CD4-positive, alpha-beta T cell (primary cell): ENCODE measurements at regions not wholly inside any gene's neighbourhood (a gene's known extent, or its start where the extent isn't known, plus 50 kb on each side); places are given as distances from the start of the nearest gene placed in this dataset.

Experiments
- ATAC-seq: fragments of 200-7000 bp; cut with Tn5 transposase; one replicate; pipeline ENCODE4 v1.10.0; 2022; ENCODE audit warnings: mild to moderate bottlenecking; ENCODE audit not compliant: poor library complexity
- CTCF ChIA-PET: fragments of 350-600 bp; sonication (Branson Sonifier 250); formaldehyde crosslinking; loops from one replicate; lab custom pipeline; 2021; ENCODE audit warnings: antibody characterized with exemption, inconsistent platforms; lab: Charles Lee
- POLR2A ChIA-PET: fragments of 350-600 bp; sonication (Branson Sonifier 250); formaldehyde crosslinking; loops from one replicate; lab custom pipeline; 2021; ENCODE audit warnings: antibody characterized with exemption, inconsistent platforms; lab: Charles Lee
- DNase-seq, 14 experiments: peaks; one replicate each; pipeline ENCODE4 v3.0.0-alpha.2; 2013 to 2020; ENCODE audit warnings: mixed read lengths in 2 of 14
- H3K27ac ChIP-seq, 2 donors: one replicate each; pipeline versions ENCODE4 v1.5.1 to v1.7.0; 2013; ENCODE audit warnings: low read length in 2 of 2, low read depth in 1 of 2, mild to moderate bottlenecking in 1 of 2
- H3K27me3 ChIP-seq, 2 experiments: 1 replicate in 1 of 2; 2 replicates in 1 of 2; pipeline versions ENCODE4 v1.6.1 to v1.7.0; 2013; ENCODE audit warnings: low read length in 2 of 2, control low read depth in 1 of 2, mild to moderate bottlenecking in 1 of 2, moderate library complexity in 1 of 2; ENCODE audit not compliant: insufficient read depth in 2 of 2, control insufficient read depth in 1 of 2
- H3K36me3 ChIP-seq: one replicate; pipeline ENCODE4 v1.6.1; 2013; ENCODE audit warnings: low read length, control low read depth; ENCODE audit not compliant: insufficient read depth
- H3K4me1 ChIP-seq: one replicate; pipeline ENCODE4 v1.6.1; 2013; ENCODE audit warnings: low read length, control low read depth; ENCODE audit not compliant: insufficient read depth
- H3K4me3 ChIP-seq: one replicate; pipeline ENCODE4 v1.5.1; 2013; ENCODE audit warnings: mild to moderate bottlenecking, low read length, moderate library complexity
- H3K9me3 ChIP-seq, 2 experiments: 1 replicate in 1 of 2; 2 replicates in 1 of 2; pipeline versions ENCODE4 v1.6.1 to v1.7.0; 2013; ENCODE audit warnings: low read length in 2 of 2, mild to moderate bottlenecking in 2 of 2, control low read depth in 1 of 2, moderate library complexity in 1 of 2; ENCODE audit not compliant: control insufficient read depth in 1 of 2, insufficient read depth in 1 of 2
- H3K27ac Mint-ChIP-seq: one replicate; pipeline ENCODE4 v1.8.0; 2020; ENCODE audit warnings: mixed read lengths
- H3K27me3 Mint-ChIP-seq: one replicate; pipeline ENCODE4 v1.8.0; 2021; ENCODE audit warnings: mixed read lengths
- H3K36me3 Mint-ChIP-seq: one replicate; pipeline ENCODE4 v1.8.0; 2021; ENCODE audit warnings: low read depth, mixed read lengths
- H3K4me1 Mint-ChIP-seq: one replicate; pipeline ENCODE4 v1.8.0; 2021; ENCODE audit warnings: low read depth, mixed read lengths
- H3K4me3 Mint-ChIP-seq: one replicate; pipeline ENCODE4 v1.8.0; 2020; ENCODE audit warnings: mild to moderate bottlenecking, mixed read lengths
- H3K9me3 Mint-ChIP-seq: one replicate; pipeline ENCODE4 v1.8.0; 2020; ENCODE audit warnings: mixed read lengths
- intact Hi-C, 2 experiments: fragments of 100-400 bp; cut with DNase I in 1 of 2; cut with micrococcal nuclease in 1 of 2; formaldehyde crosslinking; loops; one replicate each; pipeline versions ENCODE4 v1.15.1 to v1.9.0; 2023 to 2025; cut with DNase I, micrococcal nuclease
- TF ChIP-seq, protein P1 (sequence below): fragments of 200-600 bp; IDR thresholded peaks from one replicate; pipeline ENCODE4 v1.8.0; 2022; ENCODE audit warnings: antibody characterized with exemption, mild to moderate bottlenecking

DNA sequence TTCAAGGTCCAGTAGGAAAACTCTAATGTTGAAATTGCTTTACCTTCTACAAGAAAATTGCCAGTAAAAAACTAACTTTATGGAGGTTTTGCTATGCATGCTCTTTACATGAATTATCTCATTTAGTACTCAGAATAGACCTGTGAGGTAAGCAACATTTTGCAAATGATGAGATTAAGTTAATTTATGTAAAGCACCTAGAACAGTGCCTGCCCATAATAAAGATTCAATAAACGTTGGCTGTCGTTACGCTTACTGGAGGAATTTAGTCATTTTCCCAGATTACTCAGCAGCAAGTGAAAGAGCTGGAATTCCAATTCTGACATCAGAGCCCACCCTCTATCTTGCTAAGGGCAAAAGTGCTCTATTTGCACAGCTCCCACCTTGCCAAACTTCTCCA, 69.4 kb upstream of the ARID1B start:
- Histone ChIP-seq H3K4me1 (no peaks in the 10 kb centered on the region), H3K27ac (no peak overlapping the region), H3K36me3 (no peaks in the 10 kb centered on the region), H3K9me3 (no peaks in the 10 kb centered on the region), H3K4me3 (no peak overlapping the region), H3K27me3 (no peaks in the 10 kb centered on the region)
- H3K4me1 Mint-ChIP-seq: no peaks in the 10 kb centered on the region
- ChIA-PET CTCF (no interaction called here), POLR2A (no interaction called here)
- DNase-seq (no peak), ATAC-seq (no peak)
- peaks cover 9% of the 10 kb centered on the region for H3K27me3 Mint-ChIP-seq
- H3K36me3 Mint-ChIP-seq: no peaks in the 10 kb centered on the region
- intact Hi-C loops: no loop called here
- no peak overlapping the region for H3K4me3 Mint-ChIP-seq
- no peaks in the 10 kb centered on the region for H3K9me3 Mint-ChIP-seq
- H3K27ac Mint-ChIP-seq: no peak overlapping the region
- TF ChIP-seq, protein P1, sequence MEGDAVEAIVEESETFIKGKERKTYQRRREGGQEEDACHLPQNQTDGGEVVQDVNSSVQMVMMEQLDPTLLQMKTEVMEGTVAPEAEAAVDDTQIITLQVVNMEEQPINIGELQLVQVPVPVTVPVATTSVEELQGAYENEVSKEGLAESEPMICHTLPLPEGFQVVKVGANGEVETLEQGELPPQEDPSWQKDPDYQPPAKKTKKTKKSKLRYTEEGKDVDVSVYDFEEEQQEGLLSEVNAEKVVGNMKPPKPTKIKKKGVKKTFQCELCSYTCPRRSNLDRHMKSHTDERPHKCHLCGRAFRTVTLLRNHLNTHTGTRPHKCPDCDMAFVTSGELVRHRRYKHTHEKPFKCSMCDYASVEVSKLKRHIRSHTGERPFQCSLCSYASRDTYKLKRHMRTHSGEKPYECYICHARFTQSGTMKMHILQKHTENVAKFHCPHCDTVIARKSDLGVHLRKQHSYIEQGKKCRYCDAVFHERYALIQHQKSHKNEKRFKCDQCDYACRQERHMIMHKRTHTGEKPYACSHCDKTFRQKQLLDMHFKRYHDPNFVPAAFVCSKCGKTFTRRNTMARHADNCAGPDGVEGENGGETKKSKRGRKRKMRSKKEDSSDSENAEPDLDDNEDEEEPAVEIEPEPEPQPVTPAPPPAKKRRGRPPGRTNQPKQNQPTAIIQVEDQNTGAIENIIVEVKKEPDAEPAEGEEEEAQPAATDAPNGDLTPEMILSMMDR: no peak

- Mint-ChIP-seq H3K4me3 (no peak overlapping the region), H3K9me3 (no peaks in the 10 kb centered on the region)
These were observed 73.5 kb upstream of the ARID1B start for GRCh38 chr6:156703719-156704118.

DNA sequence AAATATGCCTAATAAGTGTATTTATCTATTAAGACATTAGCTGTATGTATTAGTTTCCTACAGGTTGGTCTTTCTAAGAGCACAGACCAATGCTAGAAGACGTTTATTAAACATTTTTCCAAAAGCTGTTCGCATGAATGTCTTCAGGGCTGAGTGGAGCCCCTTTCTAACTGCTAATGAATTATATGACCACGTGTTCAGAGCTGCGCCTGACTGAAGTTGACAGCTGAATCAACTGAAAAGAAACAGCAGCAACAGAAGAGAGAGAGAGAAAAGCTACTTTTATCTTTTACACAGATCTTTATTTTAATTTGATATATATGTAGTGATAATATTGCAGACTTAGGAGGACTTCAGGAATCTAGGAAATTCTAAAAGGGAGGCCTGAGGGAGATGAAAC, 75.2 kb upstream of the ARID1B start:
- H3K4me3 ChIP-seq: no peak overlapping the region
- DNase-seq: no peak
- TF ChIP-seq, protein P1: no peak
- Mint-ChIP-seq H3K4me1 (no peaks in the 10 kb centered on the region), H3K27me3 (peaks cover 2% of the 10 kb centered on the region), H3K27ac (no peak overlapping the region), H3K36me3 (no peaks in the 10 kb centered on the region), H3K9me3 (no peaks in the 10 kb centered on the region), H3K4me3 (no peak overlapping the region)
- no peaks in the 10 kb centered on the region for H3K27me3 ChIP-seq
- intact Hi-C loops: no loop called here
- ATAC-seq: no peak
- no peak overlapping the region for H3K27ac ChIP-seq
- H3K4me1 ChIP-seq: no peaks in the 10 kb centered on the region
- ChIA-PET POLR2A (no interaction called here), CTCF (interaction anchor here (1.8 kb wide), 1 partner anchor 21 kb away, joined by 3 read pairs; no protein-coding TSS in a partner anchor)
- no peaks in the 10 kb centered on the region for H3K9me3 ChIP-seq
- H3K36me3 ChIP-seq: no peaks in the 10 kb centered on the region

More at GRCh38 chr6:156703719-156704118, 73.5 kb upstream of the ARID1B start:
- ATAC-seq: no peak
- intact Hi-C loops: no loop called here
- no peak overlapping the region for H3K4me3 ChIP-seq
- H3K27me3 Mint-ChIP-seq: peaks cover 9% of the 10 kb centered on the region
- no peaks in the 10 kb centered on the region for H3K36me3 ChIP-seq
- POLR2A ChIA-PET: no interaction called here
- no peak for DNase-seq
- no peak overlapping the region for H3K27ac ChIP-seq
- no peak overlapping the region for H3K27ac Mint-ChIP-seq
- no peaks in the 10 kb centered on the region for H3K27me3 ChIP-seq
- CTCF ChIA-PET: no interaction called here
- no peaks in the 10 kb centered on the region for H3K4me1 Mint-ChIP-seq
- H3K4me1 ChIP-seq: no peaks in the 10 kb centered on the region
- TF ChIP-seq, protein P1: no peak
- H3K36me3 Mint-ChIP-seq: no peaks in the 10 kb centered on the region
- no peaks in the 10 kb centered on the region for H3K9me3 ChIP-seq
